SU-DHL-6 (cell line): ENCODE measurements at regions not wholly inside any gene's neighbourhood (a gene's known extent, or its start where the extent isn't known, plus 50 kb on each side); places are given as distances from the start of the nearest gene placed in this dataset.
A peak's percentile ranks its signal among the peaks of the same experiment; 100 is the strongest.

Experiments
- H2AFZ ChIP-seq: fragments of 200-600 bp; sonication (generic); 2 replicates; pipeline ENCODE4 v1.6.1; 2014; ENCODE audit warnings: low read depth, mild to moderate bottlenecking, moderate library complexity, mixed read lengths, antibody characterized with exemption, low read length; ENCODE audit not compliant: severe bottlenecking
- H3F3A ChIP-seq: fragments of 200-600 bp; shearing (Covaris generic); 2 replicates; pipeline ENCODE4 v1.6.0; 2016; ENCODE audit warnings: antibody characterized with exemption, mild to moderate bottlenecking; ENCODE audit not compliant: insufficient read depth
- H3K27ac ChIP-seq: fragments of 200-600 bp; sonication (generic); 2 replicates; pipeline ENCODE4 v1.5.1; 2016; ENCODE audit warnings: low read depth, mild to moderate bottlenecking, low read length, moderate library complexity, mixed read lengths
- H3K27me3 ChIP-seq: fragments of 200-600 bp; sonication (generic), shearing (Covaris generic); 2 replicates; pipeline ENCODE4 v1.6.0; 2014; ENCODE audit warnings: mild to moderate bottlenecking, low read length
- H3K36me3 ChIP-seq: fragments of 200-600 bp; sonication (generic); 2 replicates; pipeline ENCODE4 v1.6.1; 2014; ENCODE audit warnings: mild to moderate bottlenecking, low read length, mixed read lengths
- H3K4me2 ChIP-seq: fragments of 300-600, 200-600 bp; shearing (Covaris generic), sonication (generic); 2 replicates; pipeline ENCODE4 v1.6.0; 2014; ENCODE audit warnings: low read length, low read depth, mild to moderate bottlenecking; ENCODE audit not compliant: poor library complexity, severe bottlenecking
- H3K4me3 ChIP-seq: fragments of 200-600 bp; sonication (generic); 2 replicates; pipeline ENCODE4 v1.5.1; 2014; ENCODE audit warnings: antibody characterized with exemption, low read length, mild to moderate bottlenecking, mixed read lengths; ENCODE audit not compliant: insufficient read depth, poor library complexity, severe bottlenecking
- H3K79me2 ChIP-seq: fragments of 200-600 bp; sonication (generic); 2 replicates; pipeline ENCODE4 v1.6.1; 2014; ENCODE audit warnings: mild to moderate bottlenecking, low read length, moderate library complexity; ENCODE audit not compliant: insufficient read depth
- H3K9ac ChIP-seq: fragments of 200-600 bp; sonication (generic); 2 replicates; pipeline ENCODE4 v1.7.0; 2014; ENCODE audit warnings: mild to moderate bottlenecking, low read length
- H3K9me2 ChIP-seq: fragments of 200-600 bp; sonication (generic); replicated peaks from 2 replicates; pipeline ENCODE4 v1.6.1; 2014; ENCODE audit warnings: low read length; ENCODE audit not compliant: insufficient read depth
- H3K9me3 ChIP-seq: fragments of 200-600 bp; sonication (generic); 2 replicates; pipeline ENCODE4 v1.6.1; 2014; ENCODE audit warnings: low read length, mixed read lengths; ENCODE audit not compliant: insufficient read depth
- H4K20me1 ChIP-seq: fragments of 200-600 bp; sonication (generic); 2 replicates; pipeline ENCODE4 v1.6.1; 2014; ENCODE audit warnings: low read depth, mild to moderate bottlenecking, antibody characterized with exemption, low read length, moderate library complexity, mixed read lengths
- CTCF ChIP-seq: fragments of 200-600 bp; sonication (generic); IDR thresholded peaks from one replicate; pipeline ENCODE4 v1.5.1; 2017; ENCODE audit warnings: antibody characterized with exemption, mild to moderate bottlenecking, low read length, moderate library complexity; ENCODE audit not compliant: insufficient read depth, poor library complexity, severe bottlenecking
- EZH2phosphoT487 ChIP-seq: fragments of 200-600 bp; sonication (generic), shearing (Covaris generic); conservative IDR thresholded peaks from 2 replicates; pipeline ENCODE4 v1.6.1; 2018; ENCODE audit warnings: mild to moderate bottlenecking, antibody characterized with exemption, low read length, moderate library complexity, mixed read lengths

GRCh38 chr2:237154082-237154638 is 68.5 kb downstream of the COPS8 start:
- Histone ChIP-seq H3K27me3 (no peaks in the 10 kb centered on the region), H3K36me3 (no peaks in the 10 kb centered on the region), H3K27ac (no peak overlapping the region), H3K4me3 (no peak overlapping the region), H4K20me1 (no peaks in the 10 kb centered on the region), H3F3A (no peaks in the 10 kb centered on the region), H2AFZ (no peak overlapping the region), H3K9me3 (no peaks in the 10 kb centered on the region), H3K79me2 (no peaks in the 10 kb centered on the region), H3K9ac (no peak overlapping the region), H3K4me2 (no peak overlapping the region), H3K9me2 (no peaks in the 10 kb centered on the region)
- TF ChIP-seq EZH2phosphoT487 (no peak), CTCF (peak; percentile 39)

GRCh38 chr2:237154884-237155851 is 69.5 kb downstream of the COPS8 start:
- Histone ChIP-seq H3K4me3 (no peak overlapping the region), H3K9me3 (no peaks in the 10 kb centered on the region), H3F3A (no peaks in the 10 kb centered on the region), H3K27ac (no peak overlapping the region), H3K4me2 (no peak overlapping the region), H3K79me2 (no peaks in the 10 kb centered on the region), H2AFZ (no peak overlapping the region), H3K9ac (no peak overlapping the region), H3K27me3 (no peaks in the 10 kb centered on the region), H3K9me2 (no peaks in the 10 kb centered on the region), H4K20me1 (no peaks in the 10 kb centered on the region), H3K36me3 (no peaks in the 10 kb centered on the region)
- TF ChIP-seq EZH2phosphoT487 (no peak), CTCF (no peak)

- Histone ChIP-seq H3K9me3 (no peaks in the 10 kb centered on the region), H3K9me2 (no peaks in the 10 kb centered on the region), H3K27me3 (no peaks in the 10 kb centered on the region), H4K20me1 (no peaks in the 10 kb centered on the region), H3F3A (no peaks in the 10 kb centered on the region), H3K4me3 (no peak overlapping the region), H2AFZ (no peak overlapping the region), H3K36me3 (no peaks in the 10 kb centered on the region), H3K27ac (no peak overlapping the region), H3K79me2 (no peaks in the 10 kb centered on the region), H3K4me2 (no peak overlapping the region), H3K9ac (no peak overlapping the region)
- TF ChIP-seq EZH2phosphoT487 = no peak
- no peak for TF ChIP-seq CTCF
Measured at GRCh38 chr2:237156031-237156856, 70.6 kb downstream of the COPS8 start.
